ENCODE measurements at regions not wholly inside any gene's neighbourhood (a gene's known extent, or its start where the extent isn't known, plus 50 kb on each side); places are given as distances from the start of the nearest gene placed in this dataset.

DNA sequence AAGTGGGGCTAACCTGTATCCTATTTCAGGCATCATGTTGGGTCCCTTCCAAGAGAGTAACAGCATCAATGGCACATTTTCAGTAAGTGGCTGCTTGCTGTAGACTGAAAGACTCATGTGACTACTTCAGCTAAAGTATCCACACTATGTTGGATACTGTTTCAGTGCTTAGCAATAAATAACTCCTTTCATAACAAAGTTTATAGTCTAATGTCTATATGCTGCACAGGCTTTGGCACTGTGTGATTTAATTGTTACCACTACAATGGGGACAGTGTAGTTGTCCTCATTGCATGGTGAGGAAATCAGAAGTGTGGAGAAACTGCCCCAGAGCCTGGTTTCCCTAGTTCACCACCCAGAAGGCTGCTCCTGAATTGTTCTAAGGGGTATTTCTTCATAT is 318.0 kb upstream of the PTCHD4 start:
- TF ChIP-seq, protein P1, sequence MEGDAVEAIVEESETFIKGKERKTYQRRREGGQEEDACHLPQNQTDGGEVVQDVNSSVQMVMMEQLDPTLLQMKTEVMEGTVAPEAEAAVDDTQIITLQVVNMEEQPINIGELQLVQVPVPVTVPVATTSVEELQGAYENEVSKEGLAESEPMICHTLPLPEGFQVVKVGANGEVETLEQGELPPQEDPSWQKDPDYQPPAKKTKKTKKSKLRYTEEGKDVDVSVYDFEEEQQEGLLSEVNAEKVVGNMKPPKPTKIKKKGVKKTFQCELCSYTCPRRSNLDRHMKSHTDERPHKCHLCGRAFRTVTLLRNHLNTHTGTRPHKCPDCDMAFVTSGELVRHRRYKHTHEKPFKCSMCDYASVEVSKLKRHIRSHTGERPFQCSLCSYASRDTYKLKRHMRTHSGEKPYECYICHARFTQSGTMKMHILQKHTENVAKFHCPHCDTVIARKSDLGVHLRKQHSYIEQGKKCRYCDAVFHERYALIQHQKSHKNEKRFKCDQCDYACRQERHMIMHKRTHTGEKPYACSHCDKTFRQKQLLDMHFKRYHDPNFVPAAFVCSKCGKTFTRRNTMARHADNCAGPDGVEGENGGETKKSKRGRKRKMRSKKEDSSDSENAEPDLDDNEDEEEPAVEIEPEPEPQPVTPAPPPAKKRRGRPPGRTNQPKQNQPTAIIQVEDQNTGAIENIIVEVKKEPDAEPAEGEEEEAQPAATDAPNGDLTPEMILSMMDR (IDR thresholded peaks at IDR 0.05; ENCODE audit: low read depth, low read length), result no peak
- TF ChIP-seq POLR2A (IDR thresholded peaks at IDR 0.05; ENCODE audit: extremely low read depth, insufficient read length) (no peak), MYC (IDR thresholded peaks at IDR 0.05; ENCODE audit: low read depth, low read length) (no peak)
- TF ChIP-seq, protein P2, sequence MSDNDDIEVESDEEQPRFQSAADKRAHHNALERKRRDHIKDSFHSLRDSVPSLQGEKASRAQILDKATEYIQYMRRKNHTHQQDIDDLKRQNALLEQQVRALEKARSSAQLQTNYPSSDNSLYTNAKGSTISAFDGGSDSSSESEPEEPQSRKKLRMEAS (IDR thresholded peaks at IDR 0.05; ENCODE audit: low read depth, low read length), result no peak

Measured in NB4 (cell line).